AG04449 (cell line): ENCODE measurements at regions not wholly inside any gene's neighbourhood (a gene's known extent, or its start where the extent isn't known, plus 50 kb on each side); places are given as distances from the start of the nearest gene placed in this dataset.
"Not testable (repeated sequence)": the region's sequence is repeated elsewhere in the genome, so short reads cannot be mapped to it uniquely, and the experiment has no call there.

Source experiments
- CTCF ChIA-PET: fragments of 350-600 bp; formaldehyde crosslinking; extraction: SDS; loops from one replicate; lab custom pipeline; 2021; ENCODE audit warnings: antibody characterized with exemption; lab: Yijun Ruan, JAX
- POLR2A ChIA-PET: fragments of 400-600, 350-600 bp; formaldehyde crosslinking; extraction: SDS; loops from one replicate; lab custom pipeline; 2020; ENCODE audit warnings: antibody characterized with exemption, inconsistent platforms; lab: Yijun Ruan, JAX
- DNase-seq: peaks from one replicate; pipeline ENCODE4 v3.0.0-alpha.2; 2010; ENCODE audit warnings: low read depth, low spot score
- H3K4me3 ChIP-seq: 2 replicates; pipeline ENCODE4 v1.5.1; 2011; ENCODE audit warnings: low read depth, mild to moderate bottlenecking, control low read depth, low read length
- TF ChIP-seq, protein P1 (sequence below): IDR thresholded peaks from one replicate; pipeline ENCODE4 v1.5.1; 2011; ENCODE audit warnings: mild to moderate bottlenecking, moderate library complexity, low read length, control low read depth, inconsistent platforms; ENCODE audit not compliant: insufficient read depth; ENCODE audit errors: missing control alignments

DNA sequence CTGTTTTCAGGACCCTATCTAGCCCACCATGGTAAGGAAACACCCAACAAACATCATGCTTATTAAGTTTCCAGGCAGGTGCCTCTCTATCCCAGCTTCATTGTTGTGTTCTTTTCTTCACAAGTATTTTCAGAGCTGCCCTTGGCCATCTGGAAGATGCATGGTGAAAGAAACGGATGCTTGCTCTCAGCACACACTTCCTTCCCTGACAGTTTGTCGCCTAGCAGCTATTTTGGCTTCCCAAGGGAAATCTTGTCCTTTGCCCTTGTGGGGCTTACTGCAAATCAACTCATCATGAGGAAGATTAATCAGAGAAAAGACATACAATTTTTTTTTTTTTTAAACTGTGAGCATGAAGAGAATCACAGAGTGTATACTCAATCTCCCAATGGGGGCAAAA is 128.8 kb downstream of the ASMT start:
- CTCF ChIA-PET = no interaction called here
- TF ChIP-seq, protein P1, sequence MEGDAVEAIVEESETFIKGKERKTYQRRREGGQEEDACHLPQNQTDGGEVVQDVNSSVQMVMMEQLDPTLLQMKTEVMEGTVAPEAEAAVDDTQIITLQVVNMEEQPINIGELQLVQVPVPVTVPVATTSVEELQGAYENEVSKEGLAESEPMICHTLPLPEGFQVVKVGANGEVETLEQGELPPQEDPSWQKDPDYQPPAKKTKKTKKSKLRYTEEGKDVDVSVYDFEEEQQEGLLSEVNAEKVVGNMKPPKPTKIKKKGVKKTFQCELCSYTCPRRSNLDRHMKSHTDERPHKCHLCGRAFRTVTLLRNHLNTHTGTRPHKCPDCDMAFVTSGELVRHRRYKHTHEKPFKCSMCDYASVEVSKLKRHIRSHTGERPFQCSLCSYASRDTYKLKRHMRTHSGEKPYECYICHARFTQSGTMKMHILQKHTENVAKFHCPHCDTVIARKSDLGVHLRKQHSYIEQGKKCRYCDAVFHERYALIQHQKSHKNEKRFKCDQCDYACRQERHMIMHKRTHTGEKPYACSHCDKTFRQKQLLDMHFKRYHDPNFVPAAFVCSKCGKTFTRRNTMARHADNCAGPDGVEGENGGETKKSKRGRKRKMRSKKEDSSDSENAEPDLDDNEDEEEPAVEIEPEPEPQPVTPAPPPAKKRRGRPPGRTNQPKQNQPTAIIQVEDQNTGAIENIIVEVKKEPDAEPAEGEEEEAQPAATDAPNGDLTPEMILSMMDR = no peak
- H3K4me3 ChIP-seq = no peak overlapping the region
- POLR2A ChIA-PET = no interaction called here
- no peak for DNase-seq

DNA sequence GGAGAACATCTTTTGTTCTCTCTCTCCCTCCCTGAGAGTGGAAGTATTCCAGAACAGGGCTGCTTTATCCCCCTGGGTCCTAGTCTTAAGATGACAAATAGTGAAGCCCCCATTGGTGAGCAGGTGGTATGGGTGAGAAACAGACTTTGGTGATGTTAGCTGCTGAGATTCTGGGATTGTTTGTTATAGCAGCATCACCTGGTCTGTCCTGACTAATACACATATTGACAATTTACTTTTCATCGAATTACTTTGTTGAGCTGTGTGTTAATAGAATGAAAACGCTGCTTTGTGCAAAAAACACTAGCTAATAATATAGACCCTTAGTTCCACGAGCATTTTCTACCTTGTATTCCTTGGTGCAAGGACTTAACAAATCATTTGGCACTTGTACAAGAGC is 133.5 kb downstream of the ASMT start:
- no peak overlapping the region for H3K4me3 ChIP-seq
- ChIA-PET CTCF (no interaction called here), POLR2A (no interaction called here)
- TF ChIP-seq, protein P1 = no peak
- no peak for DNase-seq

DNA sequence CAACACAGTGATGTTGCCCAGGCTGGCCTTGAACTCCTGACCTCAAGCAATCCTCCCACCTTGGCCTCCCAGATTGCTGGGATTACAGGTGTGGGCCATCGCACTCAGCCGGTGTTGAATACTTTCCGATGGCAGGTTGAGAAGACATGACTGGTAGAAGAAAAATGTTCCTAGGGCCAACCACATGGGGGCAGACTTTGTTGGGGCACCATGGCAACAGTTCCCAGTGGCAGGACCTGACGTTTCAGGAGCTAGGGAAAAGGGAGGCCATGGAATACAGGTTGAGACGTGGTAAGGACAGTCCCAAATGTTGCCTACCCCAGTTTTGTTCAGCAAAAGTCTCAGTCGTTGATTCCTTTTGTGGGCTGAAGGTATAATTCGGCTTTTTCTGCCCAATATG is 134.6 kb downstream of the ASMT start:
- no peak for DNase-seq
- TF ChIP-seq, protein P1 = no peak
- H3K4me3 ChIP-seq = no peak overlapping the region
- CTCF ChIA-PET = no interaction called here
- POLR2A ChIA-PET = no interaction called here

DNA sequence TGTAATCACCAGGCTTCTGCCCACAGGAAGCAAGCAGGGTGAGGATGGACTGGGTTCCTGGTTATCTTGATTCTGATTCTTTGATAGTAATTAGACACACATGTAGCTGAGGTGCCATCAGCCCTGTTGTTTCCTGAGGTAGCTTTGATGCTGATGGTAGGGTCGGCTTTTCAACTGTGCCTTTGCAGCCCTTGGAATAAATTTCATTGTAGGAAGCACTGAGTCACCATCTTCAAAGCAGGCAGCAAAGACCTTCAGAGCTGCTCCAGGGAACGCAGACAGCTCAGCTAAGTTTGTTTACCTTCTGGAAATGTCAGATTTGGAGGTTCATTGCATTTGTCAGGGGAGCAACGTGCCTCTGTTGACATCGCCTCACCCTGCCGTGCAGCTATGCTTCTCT is 135.4 kb downstream of the ASMT start:
- H3K4me3 ChIP-seq = no peak overlapping the region
- ChIA-PET CTCF (no interaction called here), POLR2A (no interaction called here)
- no peak for DNase-seq
- TF ChIP-seq, protein P1 = no peak

DNA sequence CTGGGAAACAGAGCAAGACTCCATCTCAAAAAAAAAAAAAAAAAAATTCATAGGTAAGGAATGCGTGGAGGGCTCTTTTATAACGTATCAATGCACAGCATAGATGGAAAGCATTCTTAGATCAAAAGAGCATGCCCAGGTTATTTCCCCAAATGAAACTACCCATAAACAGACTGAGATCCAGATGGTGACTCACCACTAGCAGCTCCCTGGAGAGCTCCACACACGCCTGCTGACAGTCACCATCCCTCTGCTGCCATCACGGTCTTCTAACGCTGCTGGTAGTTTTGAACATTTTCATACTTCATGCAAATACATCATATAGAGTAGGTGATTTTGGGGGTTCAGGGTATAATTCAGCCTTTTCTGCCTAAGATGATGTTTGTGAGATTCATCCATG is 136.9 kb downstream of the ASMT start:
- TF ChIP-seq, protein P1 = no peak
- no peak for DNase-seq
- POLR2A ChIA-PET = no interaction called here
- no peak overlapping the region for H3K4me3 ChIP-seq
- CTCF ChIA-PET = no interaction called here

DNA sequence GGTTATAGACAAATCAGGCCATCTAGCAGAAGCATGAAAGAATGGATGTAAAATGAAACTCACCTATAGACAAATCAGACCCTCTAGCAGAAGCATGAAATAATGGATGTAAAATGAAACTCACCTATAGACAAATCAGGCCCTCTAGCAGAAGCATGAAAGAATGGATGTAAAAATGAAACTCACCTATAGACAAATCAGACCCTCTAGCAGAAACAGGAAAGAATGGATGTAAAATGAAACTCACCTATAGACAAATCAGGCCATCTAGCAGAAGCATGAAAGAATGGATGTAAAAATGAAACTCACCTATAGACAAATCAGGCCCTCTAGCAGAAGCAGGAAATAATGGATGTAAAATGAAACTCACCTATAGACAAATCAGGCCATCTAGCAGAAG is 137.9 kb downstream of the ASMT start:
- CTCF ChIA-PET, DNase-seq, H3K4me3 ChIP-seq, POLR2A ChIA-PET: not testable (repeated sequence)

DNA sequence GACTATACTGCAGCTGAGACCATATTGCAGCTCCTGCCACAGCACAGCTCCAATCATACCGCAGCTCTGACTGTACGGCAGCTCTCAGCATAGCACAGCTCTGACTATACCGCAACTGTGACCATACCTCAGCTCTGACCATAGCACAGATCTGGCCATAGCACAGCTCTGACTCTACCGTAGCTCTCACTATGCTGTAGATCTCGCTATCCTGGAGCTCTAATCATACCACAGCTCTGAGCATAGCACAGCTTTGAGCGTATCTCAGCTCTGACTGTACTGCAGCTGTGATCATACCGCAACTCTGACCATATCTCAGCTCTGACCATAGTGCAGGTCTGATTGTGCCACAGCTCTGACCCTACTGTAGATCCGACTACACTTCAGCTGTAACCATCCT is 139.2 kb downstream of the ASMT start:
- no peak overlapping the region for H3K4me3 ChIP-seq
- TF ChIP-seq, protein P1 = no peak
- ChIA-PET POLR2A (no interaction called here), CTCF (no interaction called here)
- DNase-seq = peak; percentile 31
